NOMO-1 (cell line): ENCODE measurements at regions not wholly inside any gene's neighbourhood (a gene's known extent, or its start where the extent isn't known, plus 50 kb on each side); places are given as distances from the start of the nearest gene placed in this dataset.

Source experiments
- DNase-seq, 2 experiments: peaks; one replicate each; lab custom pipeline; 2025; ENCODE audit not compliant: unreplicated experiment in 2 of 2; lab: John Stamatoyannopoulos, UW

DNA sequence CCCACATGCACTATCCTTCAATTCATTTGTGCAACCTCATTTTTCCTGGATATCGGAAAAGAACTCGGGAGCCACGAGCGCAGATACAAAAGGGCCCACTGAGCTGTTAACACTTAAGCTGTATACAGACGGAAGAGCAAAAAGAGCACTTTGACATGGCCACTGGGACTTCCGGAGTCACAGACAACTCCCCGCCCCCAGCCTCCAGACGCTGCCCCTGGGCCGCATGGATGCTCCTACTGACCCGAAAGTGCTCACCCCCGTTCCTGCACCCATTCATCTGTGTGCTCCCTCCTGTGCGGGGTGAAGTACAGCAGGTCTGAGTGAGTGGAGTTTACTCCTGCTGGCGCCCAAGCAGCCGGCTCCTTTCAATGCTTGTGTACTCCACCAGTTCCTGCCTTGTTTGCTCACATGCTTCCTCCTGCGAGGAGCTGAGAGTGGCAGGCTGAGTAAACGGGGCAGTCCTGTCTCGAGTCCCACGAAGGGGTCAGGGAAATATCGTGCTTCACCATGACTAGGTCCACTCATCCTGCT, 901.0 kb upstream of the CTNND2 start:
- DNase-seq = no peak

DNA sequence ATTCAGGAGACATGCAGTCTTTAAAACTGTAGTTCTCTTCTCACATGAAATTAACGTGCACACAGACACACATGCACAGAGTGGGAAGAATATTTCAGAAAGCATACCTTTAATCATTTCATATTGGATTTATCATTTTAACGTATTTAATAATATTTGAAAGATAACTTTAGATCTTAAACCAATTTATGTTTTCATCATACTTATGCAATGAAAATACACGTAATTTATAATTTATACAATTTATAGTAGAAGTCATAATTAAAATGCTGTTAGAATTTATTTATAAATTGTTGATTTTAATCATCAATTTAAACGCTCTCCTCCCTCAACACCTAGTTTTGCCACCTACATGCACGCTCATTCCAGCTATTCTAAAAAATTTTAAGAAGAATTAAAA, 894.9 kb upstream of the CTNND2 start:
- DNase-seq = no peak

DNA sequence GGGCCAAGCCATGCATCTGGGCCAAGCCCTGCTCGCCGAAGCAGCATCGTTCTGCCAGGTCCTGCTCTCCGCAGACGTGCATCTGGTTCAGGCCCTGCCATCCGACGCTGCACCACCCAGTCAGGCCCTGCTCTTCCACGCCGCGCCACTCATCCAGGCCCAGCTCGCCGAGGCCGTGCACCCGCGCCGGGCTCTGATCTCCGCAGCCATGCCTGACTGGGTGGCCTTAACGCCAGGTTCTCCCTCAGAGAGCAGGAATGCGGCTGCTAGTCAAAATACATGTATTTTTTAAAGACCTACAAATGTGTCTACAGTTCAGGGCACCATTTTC, 891.1 kb upstream of the CTNND2 start:
- no peak for DNase-seq

DNA sequence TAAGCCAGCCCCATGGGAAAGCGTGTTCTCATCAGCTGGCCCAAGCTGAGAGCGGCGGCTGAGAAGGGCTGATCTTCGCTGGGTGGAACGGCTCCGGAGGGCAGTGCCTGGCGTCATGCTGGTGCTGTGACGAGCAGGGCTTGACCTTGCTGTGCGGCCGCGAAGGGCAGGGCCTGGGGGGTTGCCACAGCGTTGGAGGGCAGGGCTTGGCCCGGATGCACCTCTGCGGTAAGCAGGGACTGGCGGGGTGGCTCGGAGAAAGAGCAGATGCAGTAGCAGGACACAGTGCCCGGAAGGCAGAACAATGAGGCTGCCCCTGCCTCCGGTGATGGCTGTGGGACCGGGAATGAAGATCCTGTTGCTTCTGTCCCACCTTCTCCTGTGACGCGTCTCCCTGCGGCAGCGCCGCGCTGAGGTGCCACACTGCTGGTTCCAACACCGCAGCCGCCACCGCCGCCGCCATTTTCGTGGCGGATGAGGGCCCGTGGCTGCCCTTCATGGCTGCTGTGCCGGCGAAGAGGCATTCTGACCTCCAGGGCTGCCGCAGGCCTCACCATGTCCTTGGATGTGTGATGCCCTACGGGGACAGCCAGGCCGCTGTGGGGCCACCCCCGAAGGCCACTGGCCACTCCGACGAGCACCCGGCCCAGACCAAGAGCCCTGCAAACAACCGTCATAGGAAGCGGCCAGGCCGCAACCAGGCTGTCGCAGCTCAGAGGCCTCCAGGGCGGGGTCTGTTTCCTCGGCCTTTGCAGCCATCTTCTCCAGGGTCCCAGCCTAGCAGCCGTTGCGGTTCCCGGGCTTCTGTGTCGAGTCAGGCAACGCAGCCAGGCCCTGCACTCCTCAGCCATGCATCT, 890.5 kb upstream of the CTNND2 start:
- DNase-seq = no peak

DNA sequence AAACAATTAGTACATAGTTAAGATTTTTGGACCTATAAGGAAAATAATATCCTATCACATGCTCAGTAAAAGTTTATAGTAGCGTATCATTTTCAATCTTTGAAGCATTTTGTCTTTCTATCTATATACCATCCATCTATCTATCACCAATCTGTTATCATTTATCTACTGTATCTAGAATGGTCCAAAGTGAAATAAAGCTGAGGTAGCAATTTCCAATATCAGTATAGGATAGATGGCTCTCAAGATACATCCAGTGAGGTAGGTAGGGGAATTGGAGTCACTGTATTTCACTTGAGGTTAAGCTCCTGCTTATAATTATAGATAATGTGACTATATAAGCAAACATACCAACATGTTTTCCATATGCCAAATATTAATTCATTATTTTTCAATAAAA, 889.1 kb upstream of the CTNND2 start:
- no peak for DNase-seq

DNA sequence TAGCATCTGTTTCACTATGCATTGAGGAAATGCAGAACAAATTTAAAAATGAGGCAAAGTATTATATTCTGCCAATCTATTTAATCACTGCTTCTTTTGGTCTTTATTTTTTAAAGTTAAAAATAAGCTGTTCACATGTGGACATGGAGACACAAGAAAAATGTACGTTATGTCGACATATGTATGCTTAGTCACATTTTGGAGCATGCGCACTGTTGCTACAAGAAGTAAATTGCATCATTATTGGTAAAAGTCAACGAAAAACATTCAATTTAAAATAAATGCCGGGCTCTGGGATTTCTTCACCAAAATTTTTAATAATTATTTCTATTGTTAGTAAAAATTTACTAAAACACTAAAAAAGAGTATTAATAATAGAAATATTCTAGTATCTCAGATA, 876.3 kb upstream of the CTNND2 start:
- DNase-seq = no peak

DNA sequence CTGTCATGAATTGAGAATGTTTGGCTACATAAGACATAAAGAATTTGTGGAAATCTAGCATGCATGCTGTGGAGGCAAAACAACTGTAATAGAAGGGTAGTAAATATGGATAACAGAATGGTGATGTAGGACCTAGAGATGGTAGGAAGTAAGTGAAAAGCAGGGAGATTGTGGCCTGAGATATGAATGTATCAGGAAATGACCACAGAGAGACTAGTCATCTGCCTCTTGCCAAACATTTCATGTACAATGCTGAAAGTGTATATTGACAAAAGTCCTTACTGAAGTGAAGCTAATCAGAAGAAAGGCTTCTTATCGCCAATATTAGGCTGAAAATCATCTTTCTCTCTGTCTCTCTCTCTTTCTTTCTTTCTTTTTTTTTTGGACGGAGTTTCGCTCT, 873.1 kb upstream of the CTNND2 start:
- no peak for DNase-seq

DNA sequence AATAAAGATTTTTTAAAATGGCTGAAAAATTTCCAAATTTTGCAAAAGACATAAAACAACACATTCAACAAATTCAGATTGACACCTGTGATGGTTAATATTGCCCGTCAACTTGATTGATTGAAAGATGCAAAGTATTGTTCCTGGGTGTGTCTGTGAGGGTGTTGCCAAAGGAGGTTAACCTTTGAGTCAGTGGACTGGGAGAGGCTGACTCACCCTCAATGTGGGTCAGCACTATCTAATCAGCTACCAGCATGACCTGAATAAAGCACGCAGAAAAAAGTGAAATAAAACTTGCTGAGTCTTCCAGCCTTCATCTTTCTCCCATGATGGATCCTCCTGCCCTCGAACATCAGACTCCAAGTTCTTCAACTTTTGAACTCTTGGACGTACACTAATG, 868.0 kb upstream of the CTNND2 start:
- no peak for DNase-seq

DNA sequence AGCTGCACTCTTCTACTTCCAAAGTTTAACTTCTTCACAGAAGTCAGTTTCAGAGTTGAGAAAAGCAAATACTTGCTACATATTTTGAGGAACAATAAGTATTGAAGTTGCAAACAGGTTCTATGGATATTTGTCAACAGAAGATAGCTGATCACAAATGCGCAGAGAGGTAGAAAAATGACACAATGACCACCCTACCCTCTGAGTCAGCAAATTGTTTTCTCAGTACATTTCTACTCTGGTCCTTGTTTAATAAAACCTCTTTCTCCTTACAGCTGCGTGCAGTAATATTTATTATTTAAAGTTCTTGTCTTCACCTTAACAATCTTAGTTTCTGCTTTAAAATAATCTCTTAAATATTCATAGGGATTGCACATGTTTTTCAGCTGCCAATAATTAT, 855.1 kb upstream of the CTNND2 start:
- DNase-seq = no peak

DNA sequence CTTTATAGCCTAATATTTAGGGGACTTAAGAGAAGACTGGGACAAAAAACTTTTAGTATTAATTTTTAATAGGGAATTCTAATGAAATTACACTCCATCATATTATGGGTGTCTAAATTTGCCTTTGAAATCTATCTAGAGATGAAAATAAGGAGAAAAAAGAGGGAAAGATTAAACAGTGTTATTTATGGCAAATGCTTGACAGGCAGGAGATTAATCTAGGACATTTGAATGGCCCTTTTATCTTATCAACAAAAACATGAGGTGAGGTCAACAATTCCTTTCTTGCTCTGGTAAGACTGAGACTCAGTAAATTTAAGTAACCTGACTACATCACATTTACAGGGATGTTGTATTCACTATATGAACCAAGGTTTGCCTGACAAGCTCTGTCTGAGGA, 852.8 kb upstream of the CTNND2 start:
- no peak for DNase-seq

DNA sequence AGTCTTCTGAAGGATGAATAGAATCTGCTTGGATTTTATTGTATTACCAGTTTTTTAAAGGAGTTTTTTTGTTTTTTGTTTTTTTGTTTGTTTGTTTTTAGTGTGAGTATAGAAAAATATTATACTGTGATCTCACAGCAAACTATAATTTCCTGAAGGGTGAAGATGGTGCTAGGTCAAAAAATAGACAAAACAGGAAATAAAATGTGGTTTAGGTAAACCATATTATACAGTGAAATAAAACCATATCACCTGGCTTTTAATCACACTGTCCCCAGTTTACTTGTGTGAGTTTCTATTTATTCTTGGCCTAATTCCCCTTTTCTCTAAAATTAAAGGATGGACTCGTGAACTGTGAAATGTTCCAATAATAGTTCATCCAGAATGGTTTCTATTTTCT, 841.3 kb upstream of the CTNND2 start:
- DNase-seq = no peak

DNA sequence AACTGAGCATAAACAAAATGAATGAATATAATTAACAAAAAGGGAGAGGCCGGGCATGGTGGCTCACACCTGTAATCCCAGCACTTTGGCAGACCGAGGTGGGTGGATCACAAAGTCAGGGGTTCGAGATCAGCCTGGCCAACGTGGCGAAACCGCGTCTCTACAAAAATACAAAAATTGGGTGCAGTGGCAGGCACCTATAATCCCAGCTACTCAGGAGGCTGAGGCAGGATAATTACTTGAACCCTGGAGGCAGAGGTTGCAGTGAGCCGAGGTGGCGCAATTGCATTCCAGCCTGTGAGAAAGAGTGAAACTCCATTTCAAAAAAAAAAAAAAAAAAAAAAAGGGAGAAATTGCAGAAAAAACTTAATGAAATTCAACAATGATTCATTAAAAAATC, 839.3 kb upstream of the CTNND2 start:
- no peak for DNase-seq

DNA sequence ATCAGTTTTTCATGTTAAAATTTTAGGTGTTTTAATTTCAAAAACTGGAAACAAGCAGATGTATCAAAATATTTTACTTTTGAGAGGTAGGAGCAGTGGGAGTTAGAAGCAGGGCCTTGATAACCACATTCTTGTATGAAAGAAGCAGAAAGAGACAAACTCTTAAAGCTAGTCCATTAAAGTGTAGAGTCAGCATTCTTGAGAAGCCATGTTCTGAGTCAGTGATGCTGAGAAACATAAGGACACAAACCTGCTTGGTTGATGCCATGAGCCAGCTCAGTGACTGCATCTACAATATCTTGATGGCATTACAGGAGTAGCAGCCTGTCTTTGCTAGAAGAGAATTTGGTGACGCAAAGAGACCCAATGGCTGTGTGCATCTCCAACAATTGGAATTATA, 826.1 kb upstream of the CTNND2 start:
- no peak for DNase-seq

DNA sequence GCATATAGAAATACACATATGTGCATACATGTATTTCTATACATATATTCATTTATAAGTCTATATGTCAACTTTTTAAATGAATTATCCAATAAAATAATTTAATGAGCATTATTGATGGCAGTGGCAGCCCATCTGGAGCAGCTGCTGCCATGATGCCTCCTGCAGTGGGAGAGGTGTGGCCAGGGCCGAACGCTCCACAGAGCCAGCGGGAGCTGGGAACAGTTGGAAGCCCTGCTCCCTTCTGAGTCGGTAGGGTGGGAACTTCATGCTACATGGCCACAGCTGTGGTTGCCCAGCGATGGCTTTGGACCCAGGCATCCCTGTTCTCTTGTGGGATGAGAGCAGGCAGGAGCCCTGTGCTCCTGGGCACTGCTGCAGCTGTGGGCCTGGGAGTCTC, 812.4 kb upstream of the CTNND2 start:
- no peak for DNase-seq

DNA sequence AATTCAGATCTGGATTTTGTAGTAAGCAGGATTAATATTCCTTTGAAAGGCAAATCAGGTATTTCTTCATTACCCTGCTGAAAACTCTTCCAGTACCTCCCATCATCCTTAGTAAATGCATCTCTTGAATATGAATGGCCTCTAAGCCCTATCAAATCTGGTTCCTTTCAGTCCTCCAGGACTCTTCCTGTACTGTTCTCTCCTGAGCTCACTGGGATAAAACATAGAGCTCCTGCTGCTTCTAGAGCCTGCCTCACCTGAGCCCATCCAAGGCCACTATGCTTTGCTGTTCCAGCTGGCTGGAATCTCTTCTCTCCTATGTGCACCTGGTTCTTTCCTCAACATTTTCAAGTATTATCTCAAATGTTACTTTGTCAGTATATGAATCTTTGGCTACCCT, 803.3 kb upstream of the CTNND2 start:
- DNase-seq = no peak

DNA sequence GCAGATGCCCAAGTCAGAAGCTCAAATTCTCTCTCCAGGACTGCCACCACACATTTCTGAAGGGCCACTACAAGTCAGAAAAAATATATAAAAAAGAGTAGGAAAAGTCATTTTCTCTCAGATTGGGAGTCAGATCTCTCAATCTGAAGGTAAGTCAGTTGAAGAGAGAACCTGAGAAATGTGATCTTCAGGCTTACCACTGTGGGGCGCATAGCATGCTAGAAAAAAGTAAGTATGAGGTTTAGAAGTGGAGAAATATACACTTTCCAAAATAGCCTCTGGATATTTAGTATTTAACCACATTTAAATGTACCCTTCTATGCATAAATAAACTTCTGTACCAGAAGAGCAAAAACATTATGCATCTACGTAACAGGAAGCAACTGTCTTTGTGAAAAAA, 800.7 kb upstream of the CTNND2 start:
- DNase-seq = no peak

DNA sequence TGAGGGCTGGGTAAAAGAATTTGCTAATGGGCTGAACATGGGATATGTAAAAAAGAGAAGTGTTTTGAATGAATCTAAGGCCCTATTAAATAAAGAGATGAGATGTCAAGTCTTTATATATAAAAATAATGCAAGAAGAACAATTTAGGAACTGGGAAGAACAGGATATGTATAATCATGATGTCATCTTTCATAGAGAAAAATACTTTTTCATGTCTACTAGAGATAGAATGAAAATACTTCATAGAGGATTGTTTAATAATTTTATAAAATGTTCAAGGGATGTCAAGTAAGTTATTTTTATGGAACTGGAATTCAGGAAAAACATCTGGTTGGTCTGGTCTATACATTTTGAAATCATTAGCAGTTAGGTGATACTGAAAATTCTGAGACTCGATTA, 799.0 kb upstream of the CTNND2 start:
- no peak for DNase-seq

DNA sequence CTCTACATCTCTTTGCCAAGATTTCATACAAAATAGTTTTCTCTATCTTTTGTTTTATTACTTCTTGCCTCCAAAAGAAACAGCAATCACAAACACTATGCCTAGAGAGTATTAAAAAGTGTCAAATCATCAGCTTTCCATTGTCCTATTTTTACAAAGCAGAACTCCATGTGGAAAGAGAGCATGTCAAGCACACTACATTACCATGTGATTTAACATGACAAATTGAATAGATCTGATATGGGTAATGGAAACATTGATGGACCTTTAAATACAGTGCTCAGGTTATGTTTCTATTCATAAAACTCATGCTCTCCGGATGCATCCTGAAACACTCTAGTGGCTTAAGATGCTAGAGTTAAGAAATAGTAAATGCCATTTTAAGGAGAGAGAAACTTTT, 791.4 kb upstream of the CTNND2 start:
- no peak for DNase-seq

DNA sequence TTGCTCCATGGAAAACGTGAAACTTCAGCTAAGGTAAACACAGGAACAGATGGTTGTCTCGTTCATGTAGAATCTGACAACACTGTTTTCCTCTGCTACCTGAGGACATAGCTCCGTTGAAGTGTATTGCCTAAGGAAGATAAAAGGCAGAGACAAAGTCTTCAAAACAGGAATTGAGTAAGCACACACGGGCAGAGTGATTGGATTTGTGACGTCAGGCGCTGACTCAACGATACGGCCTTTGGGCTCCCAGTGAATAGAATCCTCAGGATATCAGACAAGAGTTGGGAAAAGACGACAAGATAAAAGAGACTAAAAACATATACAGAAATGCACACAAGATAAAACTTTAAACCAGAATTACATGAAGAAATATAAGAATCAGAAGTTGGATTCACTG, 787.1 kb upstream of the CTNND2 start:
- no peak for DNase-seq

DNA sequence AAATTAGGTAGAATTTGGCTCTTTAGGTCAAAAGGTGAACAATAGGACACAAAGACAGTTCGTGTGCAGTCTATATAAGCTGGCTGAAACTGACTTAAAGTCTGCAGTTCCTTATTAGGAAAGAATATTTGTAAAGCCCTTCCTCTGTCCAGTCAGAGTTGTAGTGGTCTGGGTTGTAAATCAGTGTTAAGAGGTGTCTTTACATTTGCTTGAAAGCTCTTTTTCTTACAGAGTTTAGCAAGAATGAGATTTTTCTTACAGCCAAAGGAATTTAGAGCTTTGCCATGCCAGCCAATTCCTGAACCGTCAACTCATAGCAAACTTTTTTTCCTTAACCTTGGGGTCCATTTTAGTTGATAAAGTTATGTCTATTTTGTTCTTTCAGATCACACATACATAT, 786.1 kb upstream of the CTNND2 start:
- no peak for DNase-seq

DNA sequence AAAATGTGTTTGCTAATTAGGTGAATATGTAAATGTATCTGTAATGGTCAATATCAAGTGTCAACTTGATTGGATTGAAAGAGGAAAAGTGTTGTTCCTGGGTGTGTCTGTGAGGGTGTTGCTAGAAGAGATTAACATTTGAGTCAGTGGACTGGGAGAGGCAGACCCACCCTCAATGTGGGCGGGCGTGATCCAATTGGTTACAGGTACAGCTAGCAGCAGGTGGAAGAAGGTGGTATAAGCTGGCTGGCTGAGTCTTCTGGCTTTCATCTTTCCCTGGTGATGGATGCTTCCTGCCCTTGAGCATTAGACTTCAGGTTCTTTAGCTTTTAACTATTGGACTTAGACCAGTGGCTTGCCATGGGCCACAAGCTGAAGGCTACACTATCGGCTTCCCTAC, 779.0 kb upstream of the CTNND2 start:
- DNase-seq = no peak

DNA sequence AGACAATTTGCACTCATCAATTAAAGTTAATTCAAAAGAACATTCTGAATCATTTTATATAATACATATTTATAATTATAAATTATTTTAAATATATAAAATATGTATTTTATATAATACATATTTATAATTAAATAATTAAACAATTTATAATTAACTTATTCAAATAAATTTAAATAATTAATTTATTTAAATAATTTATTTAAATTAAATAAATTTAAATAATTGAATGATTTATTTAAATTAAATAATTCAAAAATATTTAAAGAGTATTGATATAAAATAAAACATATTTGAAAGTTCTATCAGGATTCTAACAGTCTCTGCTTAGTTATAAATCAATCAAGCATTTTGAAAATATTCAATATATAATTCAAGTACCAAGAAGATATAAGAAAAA, 775.5 kb upstream of the CTNND2 start:
- no peak for DNase-seq

DNA sequence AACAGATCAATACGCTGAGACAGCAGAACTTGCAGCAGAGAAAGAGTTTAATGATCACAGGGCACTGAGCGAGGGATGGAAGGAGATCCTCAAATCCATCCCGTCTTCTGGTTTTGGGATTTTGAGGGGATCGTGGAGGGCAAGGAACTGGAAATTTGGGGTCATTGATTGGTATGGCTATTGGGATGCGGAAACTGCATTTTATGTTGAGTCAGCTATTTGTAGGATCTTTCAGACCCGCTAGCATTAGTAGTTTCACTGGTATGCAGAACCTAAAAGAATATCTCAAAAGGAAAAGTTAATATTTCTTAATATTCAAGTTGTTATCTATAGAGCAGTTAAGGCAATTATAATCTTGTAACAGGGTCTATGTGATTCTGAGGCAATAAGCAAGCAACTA, 771.7 kb upstream of the CTNND2 start:
- no peak for DNase-seq
